ENCODE measurements at regions not wholly inside any gene's neighbourhood (a gene's known extent, or its start where the extent isn't known, plus 50 kb on each side); places are given as distances from the start of the nearest gene placed in this dataset.
A peak's percentile ranks its signal among the peaks of the same experiment; 100 is the strongest.
"Not testable (repeated sequence)": the region's sequence is repeated elsewhere in the genome, so short reads cannot be mapped to it uniquely, and the experiment has no call there.

GRCh38 chr9:2396622-2397285, 224.8 kb upstream of the VLDLR start:
- H3K27ac ChIP-seq (ENCODE audit: insufficient read depth, low read length), result no peak overlapping the region
- no peaks in the 10 kb centered on the region for H3K9me3 ChIP-seq (ENCODE audit: control insufficient read depth, insufficient read depth, low read depth, low read length)
- H3K4me2 ChIP-seq (ENCODE audit: extremely low read depth, insufficient read depth, low read length), result no peak overlapping the region
- H3K9ac ChIP-seq (ENCODE audit: insufficient read depth, low read length), result no peak overlapping the region
- H3K4me3 ChIP-seq (replicated peaks in 1 of 4; ENCODE audit: control extremely low read depth in 1 of 4, insufficient read depth in 1 of 4, low read depth in 3 of 4, low read length in 4 of 4), result no peak overlapping the region
- H2AFZ ChIP-seq (ENCODE audit: low read length), result no peak overlapping the region
- no peaks in the 10 kb centered on the region for H3K36me3 ChIP-seq (ENCODE audit: control insufficient read depth, insufficient read depth, low read length)
- H4K20me1 ChIP-seq (ENCODE audit: control insufficient read depth, extremely low read depth, insufficient read depth, low read length), result no peaks in the 10 kb centered on the region
- H3K27me3 ChIP-seq (ENCODE audit: control insufficient read depth, insufficient read depth, low read length), result no peaks in the 10 kb centered on the region
- DNase-seq (ENCODE audit: low read depth in 2 of 2), result no peak
- H3K4me1 ChIP-seq (ENCODE audit: control insufficient read depth, extremely low read depth, insufficient read depth, low read length), result no peaks in the 10 kb centered on the region
- TF ChIP-seq EZH2 (IDR thresholded peaks at IDR 0.05; ENCODE audit: low read length, missing control alignments), result no peak
- TF ChIP-seq, protein P1, sequence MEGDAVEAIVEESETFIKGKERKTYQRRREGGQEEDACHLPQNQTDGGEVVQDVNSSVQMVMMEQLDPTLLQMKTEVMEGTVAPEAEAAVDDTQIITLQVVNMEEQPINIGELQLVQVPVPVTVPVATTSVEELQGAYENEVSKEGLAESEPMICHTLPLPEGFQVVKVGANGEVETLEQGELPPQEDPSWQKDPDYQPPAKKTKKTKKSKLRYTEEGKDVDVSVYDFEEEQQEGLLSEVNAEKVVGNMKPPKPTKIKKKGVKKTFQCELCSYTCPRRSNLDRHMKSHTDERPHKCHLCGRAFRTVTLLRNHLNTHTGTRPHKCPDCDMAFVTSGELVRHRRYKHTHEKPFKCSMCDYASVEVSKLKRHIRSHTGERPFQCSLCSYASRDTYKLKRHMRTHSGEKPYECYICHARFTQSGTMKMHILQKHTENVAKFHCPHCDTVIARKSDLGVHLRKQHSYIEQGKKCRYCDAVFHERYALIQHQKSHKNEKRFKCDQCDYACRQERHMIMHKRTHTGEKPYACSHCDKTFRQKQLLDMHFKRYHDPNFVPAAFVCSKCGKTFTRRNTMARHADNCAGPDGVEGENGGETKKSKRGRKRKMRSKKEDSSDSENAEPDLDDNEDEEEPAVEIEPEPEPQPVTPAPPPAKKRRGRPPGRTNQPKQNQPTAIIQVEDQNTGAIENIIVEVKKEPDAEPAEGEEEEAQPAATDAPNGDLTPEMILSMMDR (conservative IDR thresholded peaks at IDR 0.05 in 1 of 2, IDR thresholded peaks at IDR 0.05 in 1 of 2; ENCODE audit: low read depth in 1 of 2, low read length in 2 of 2), result no peak
- H3K79me2 ChIP-seq (ENCODE audit: control insufficient read depth, insufficient read depth, low read length), result no peaks in the 10 kb centered on the region

DNA sequence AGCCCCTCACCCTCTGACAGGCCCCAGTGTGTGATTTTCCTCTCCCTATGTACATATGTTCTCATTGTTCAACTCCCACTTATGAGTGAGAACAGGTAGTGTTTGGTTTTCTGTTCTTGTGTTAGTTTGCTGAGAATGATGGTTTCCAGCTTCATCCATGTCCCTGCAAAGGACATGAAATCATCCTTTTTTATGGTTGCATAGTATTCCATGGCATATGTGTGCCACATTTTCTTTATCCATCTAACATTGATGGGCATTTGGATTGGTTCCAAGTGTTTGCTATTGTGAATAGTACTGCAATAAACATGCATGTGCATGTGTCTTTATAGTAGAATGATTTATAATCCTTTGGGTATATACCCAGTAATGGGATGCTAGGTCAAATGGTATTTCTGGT, 223.7 kb upstream of the VLDLR start:
- DNase-seq (ENCODE audit: low read depth in 2 of 2); H3K4me1 ChIP-seq (ENCODE audit: control insufficient read depth, extremely low read depth, insufficient read depth, low read length); H3K9me3 ChIP-seq (ENCODE audit: control insufficient read depth, insufficient read depth, low read depth, low read length); H3K79me2 ChIP-seq (ENCODE audit: control insufficient read depth, insufficient read depth, low read length); H4K20me1 ChIP-seq (ENCODE audit: control insufficient read depth, extremely low read depth, insufficient read depth, low read length); H3K36me3 ChIP-seq (ENCODE audit: control insufficient read depth, insufficient read depth, low read length); H3K9ac ChIP-seq (ENCODE audit: insufficient read depth, low read length); H3K4me3 ChIP-seq (replicated peaks in 1 of 4; ENCODE audit: control extremely low read depth in 1 of 4, insufficient read depth in 1 of 4, low read depth in 3 of 4, low read length in 4 of 4); H3K27ac ChIP-seq (ENCODE audit: insufficient read depth, low read length); H2AFZ ChIP-seq (ENCODE audit: low read length); H3K4me2 ChIP-seq (ENCODE audit: extremely low read depth, insufficient read depth, low read length); H3K27me3 ChIP-seq (ENCODE audit: control insufficient read depth, insufficient read depth, low read length): not testable (repeated sequence)

DNA sequence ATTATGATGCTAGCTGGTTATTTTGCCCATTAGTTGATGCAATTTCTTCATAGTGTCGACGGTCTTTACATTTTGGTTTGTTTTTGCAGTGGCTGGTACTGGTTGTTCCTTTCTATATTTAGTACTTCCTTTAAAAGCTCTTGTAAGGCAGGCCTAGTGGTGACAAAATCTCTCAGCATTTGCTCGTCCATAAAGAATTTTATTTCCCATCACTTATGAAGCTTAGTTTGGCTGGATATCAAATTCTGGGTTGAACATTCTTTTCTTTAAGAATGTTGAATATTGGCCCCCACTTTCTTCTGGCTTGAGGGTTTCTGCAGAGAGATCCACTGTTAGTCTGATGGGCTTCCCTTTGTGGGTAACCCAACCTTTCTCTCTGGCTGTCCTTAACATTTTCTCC, 219.8 kb upstream of the VLDLR start:
- H3K4me1 ChIP-seq (ENCODE audit: control insufficient read depth, extremely low read depth, insufficient read depth, low read length); H3K9ac ChIP-seq (ENCODE audit: insufficient read depth, low read length); H3K4me3 ChIP-seq (replicated peaks in 1 of 4; ENCODE audit: control extremely low read depth in 1 of 4, insufficient read depth in 1 of 4, low read depth in 3 of 4, low read length in 4 of 4); H3K27ac ChIP-seq (ENCODE audit: insufficient read depth, low read length); H3K9me3 ChIP-seq (ENCODE audit: control insufficient read depth, insufficient read depth, low read depth, low read length); H3K27me3 ChIP-seq (ENCODE audit: control insufficient read depth, insufficient read depth, low read length); H3K4me2 ChIP-seq (ENCODE audit: extremely low read depth, insufficient read depth, low read length); H3K36me3 ChIP-seq (ENCODE audit: control insufficient read depth, insufficient read depth, low read length); H3K79me2 ChIP-seq (ENCODE audit: control insufficient read depth, insufficient read depth, low read length); H2AFZ ChIP-seq (ENCODE audit: low read length); H4K20me1 ChIP-seq (ENCODE audit: control insufficient read depth, extremely low read depth, insufficient read depth, low read length): not testable (repeated sequence)
- DNase-seq (ENCODE audit: low read depth in 2 of 2), result peak in 1 of 2 donors; percentile 46

GRCh38 chr9:2403701-2404100, 217.9 kb upstream of the VLDLR start:
- peak; percentile 23 to 53 for DNase-seq (ENCODE audit: low read depth in 2 of 2)
- Histone ChIP-seq H3K9ac (ENCODE audit: insufficient read depth, low read length) (no peak overlapping the region), H3K79me2 (ENCODE audit: control insufficient read depth, insufficient read depth, low read length) (no peaks in the 10 kb centered on the region), H3K36me3 (ENCODE audit: control insufficient read depth, insufficient read depth, low read length) (no peaks in the 10 kb centered on the region), H3K4me2 (ENCODE audit: extremely low read depth, insufficient read depth, low read length) (no peak overlapping the region), H4K20me1 (ENCODE audit: control insufficient read depth, extremely low read depth, insufficient read depth, low read length) (no peaks in the 10 kb centered on the region), H3K27me3 (ENCODE audit: control insufficient read depth, insufficient read depth, low read length) (no peaks in the 10 kb centered on the region), H3K27ac (ENCODE audit: insufficient read depth, low read length) (no peak overlapping the region), H3K4me3 (replicated peaks in 1 of 4; ENCODE audit: control extremely low read depth in 1 of 4, insufficient read depth in 1 of 4, low read depth in 3 of 4, low read length in 4 of 4) (no peak overlapping the region), H3K9me3 (ENCODE audit: control insufficient read depth, insufficient read depth, low read depth, low read length) (no peaks in the 10 kb centered on the region), H2AFZ (ENCODE audit: low read length) (no peak overlapping the region), H3K4me1 (ENCODE audit: control insufficient read depth, extremely low read depth, insufficient read depth, low read length) (no peaks in the 10 kb centered on the region)
- TF ChIP-seq, protein P1 (conservative IDR thresholded peaks at IDR 0.05 in 1 of 2, IDR thresholded peaks at IDR 0.05 in 1 of 2; ENCODE audit: low read depth in 1 of 2, low read length in 2 of 2), result no peak
- TF ChIP-seq EZH2 (IDR thresholded peaks at IDR 0.05; ENCODE audit: low read length, missing control alignments), result no peak

Measured in fibroblast of lung (primary cell).